ENCODE measurements at regions not wholly inside any gene's neighbourhood (a gene's known extent, or its start where the extent isn't known, plus 50 kb on each side); places are given as distances from the start of the nearest gene placed in this dataset.

GRCh38 chr7:49297958-49298357, 373.6 kb downstream of the CDC14C start:
- BruUV-seq (replicated peaks) = no TSS peak
- dilution Hi-C loops (cut with HindIII; ENCODE audit: low sequenced_read_pairs, unreplicated experiment) = no loop called here
- in situ Hi-C loops (cut with MboI; ENCODE audit: low sequenced_read_pairs) = no loop called here

More at GRCh38 chr7:49297958-49298357, 373.6 kb downstream of the CDC14C start:
- Histone ChIP-seq H4K20me1 (ENCODE audit: insufficient read depth, low read length) (no peaks in the 10 kb centered on the region), H2BK120ac (ENCODE audit: low read depth, low read length) (no peak overlapping the region), H2BK5ac (ENCODE audit: low read depth, low read length, poor library complexity, severe bottlenecking) (no peak overlapping the region), H2AK5ac (ENCODE audit: low read depth, low read length) (no peak overlapping the region), H2AFZ (replicated peaks; ENCODE audit: low read length, poor library complexity) (no peak overlapping the region), H3K14ac (replicated peaks; ENCODE audit: low read depth, low read length) (no peak overlapping the region), H2AK9ac (replicated peaks; ENCODE audit: low read depth, low read length, poor library complexity) (no peak overlapping the region), H4K91ac (ENCODE audit: insufficient read depth, low read depth, low read length) (no peak overlapping the region), H2BK15ac (ENCODE audit: low read depth, low read length) (no peak overlapping the region), H3K4me1 (ENCODE audit: control insufficient read depth, insufficient read depth, low read length) (no peaks in the 10 kb centered on the region), H3K56ac (ENCODE audit: extremely low read depth, insufficient read depth, low read length) (no peak overlapping the region), H3K9me1 (ENCODE audit: insufficient read depth, low read length) (no peaks in the 10 kb centered on the region), H4K8ac (ENCODE audit: low read depth in 2 of 2, low read length in 2 of 2) (no peak overlapping the region), H3K27me3 (ENCODE audit: control insufficient read depth, insufficient read depth, low read length) (no peaks in the 10 kb centered on the region), H3K23ac (ENCODE audit: low read depth, low read length) (no peak overlapping the region), H3K9ac (ENCODE audit: low read depth, low read length) (no peak overlapping the region), H3K4me2 (ENCODE audit: low read depth, low read length) (no peak overlapping the region), H3K9me3 (ENCODE audit: control insufficient read depth, insufficient read depth, low read length) (peaks cover 5% of the 10 kb centered on the region), H2BK20ac (ENCODE audit: low read depth, low read length) (no peak overlapping the region), H3K4ac (ENCODE audit: low read depth, low read length) (no peak overlapping the region), H3K36me3 (ENCODE audit: control insufficient read depth, insufficient read depth, low read length) (no peaks in the 10 kb centered on the region), H3K79me1 (ENCODE audit: low read depth in 1 of 2, low read length in 2 of 2) (no peaks in the 10 kb centered on the region), H3K18ac (ENCODE audit: low read depth, low read length) (no peak overlapping the region), H3K4me3 (ENCODE audit: insufficient read depth, low read depth, low read length) (no peak overlapping the region), H3K27ac (ENCODE audit: insufficient read depth, low read length) (no peak overlapping the region), H4K5ac (ENCODE audit: low read depth, low read length) (no peak overlapping the region)
- WGBS, 2 experiments (ENCODE audit: extremely low coverage in 2 of 2, insufficient read length in 1 of 2) = no CpG with 5 or more reads among the region's 1 CpG
- POLR2A ChIA-PET (ENCODE audit: unreplicated experiment) = no interaction called here
- intact Hi-C loops (cut with micrococcal nuclease) = no loop called here
- DNase-seq = no peak
- ATAC-seq (ENCODE audit: low read depth) = no peak
- no peak for TF ChIP-seq RAD21 (IDR thresholded peaks at IDR 0.05; ENCODE audit: low read length)
- no peak for TF ChIP-seq SMC3 (IDR thresholded peaks at IDR 0.05; ENCODE audit: low read depth, low read length)
- CTCF ChIA-PET = no interaction called here

All from IMR-90 (cell line).